ENCODE measurements at regions not wholly inside any gene's neighbourhood (a gene's known extent, or its start where the extent isn't known, plus 50 kb on each side); places are given as distances from the start of the nearest gene placed in this dataset.

GRCh38 chr2:78602862-78603261 is 422.6 kb upstream of the REG3G start:
- H3K27ac ChIP-seq (replicated peaks): no peak overlapping the region
- H3K4me3 ChIP-seq (replicated peaks; ENCODE audit: insufficient read depth, low read length): no peak overlapping the region
- H3K27me3 ChIP-seq (ENCODE audit: insufficient read depth, poor library complexity, severe bottlenecking): no peaks in the 10 kb centered on the region
- DNase-seq (ENCODE audit: low read depth in 1 of 2, low spot score in 1 of 2): no peak
- TF ChIP-seq CTCF (IDR thresholded peaks at IDR 0.05; ENCODE audit: insufficient read depth, low read length) (no peak), POLR2AphosphoS5 (IDR thresholded peaks at IDR 0.05; ENCODE audit: low read depth) (no peak), SPI1 (IDR thresholded peaks at IDR 0.05; ENCODE audit: borderline replicate concordance, low read depth) (no peak), REST (IDR thresholded peaks at IDR 0.05; ENCODE audit: insufficient replicate concordance, low read depth) (no peak), GABPA (IDR thresholded peaks at IDR 0.05; ENCODE audit: low read depth) (no peak)

GRCh38 chr2:78606895-78607294 is 418.6 kb upstream of the REG3G start:
- H3K27ac ChIP-seq (replicated peaks): no peak overlapping the region
- DNase-seq (ENCODE audit: low read depth in 1 of 2, low spot score in 1 of 2): no peak

GRCh38 chr2:78614726-78615125 is 410.8 kb upstream of the REG3G start:
- H3K27ac ChIP-seq (replicated peaks): no peak overlapping the region
- no peak for DNase-seq (ENCODE audit: low read depth in 1 of 2, low spot score in 1 of 2)
- no peak overlapping the region for H3K4me3 ChIP-seq (replicated peaks; ENCODE audit: insufficient read depth, low read length)
- TF ChIP-seq REST (IDR thresholded peaks at IDR 0.05; ENCODE audit: insufficient replicate concordance, low read depth) (no peak), SPI1 (IDR thresholded peaks at IDR 0.05; ENCODE audit: borderline replicate concordance, low read depth) (no peak), CTCF (IDR thresholded peaks at IDR 0.05; ENCODE audit: insufficient read depth, low read length) (no peak), POLR2AphosphoS5 (IDR thresholded peaks at IDR 0.05; ENCODE audit: low read depth) (no peak), GABPA (IDR thresholded peaks at IDR 0.05; ENCODE audit: low read depth) (no peak)
- no peaks in the 10 kb centered on the region for H3K27me3 ChIP-seq (ENCODE audit: insufficient read depth, poor library complexity, severe bottlenecking)

More at GRCh38 chr2:78606895-78607294, 418.6 kb upstream of the REG3G start:
- TF ChIP-seq POLR2AphosphoS5 (IDR thresholded peaks at IDR 0.05; ENCODE audit: low read depth) (no peak), CTCF (IDR thresholded peaks at IDR 0.05; ENCODE audit: insufficient read depth, low read length) (no peak)
- no peak overlapping the region for H3K4me3 ChIP-seq (replicated peaks; ENCODE audit: insufficient read depth, low read length)
- no peaks in the 10 kb centered on the region for H3K27me3 ChIP-seq (ENCODE audit: insufficient read depth, poor library complexity, severe bottlenecking)

- TF ChIP-seq GABPA (IDR thresholded peaks at IDR 0.05; ENCODE audit: low read depth) (no peak), POLR2AphosphoS5 (IDR thresholded peaks at IDR 0.05; ENCODE audit: low read depth) (no peak), REST (IDR thresholded peaks at IDR 0.05; ENCODE audit: insufficient replicate concordance, low read depth) (no peak), SPI1 (IDR thresholded peaks at IDR 0.05; ENCODE audit: borderline replicate concordance, low read depth) (no peak), CTCF (IDR thresholded peaks at IDR 0.05; ENCODE audit: insufficient read depth, low read length) (no peak)
- DNase-seq (ENCODE audit: low read depth in 1 of 2, low spot score in 1 of 2): no peak
- H3K27ac ChIP-seq (replicated peaks): no peak overlapping the region
- H3K4me3 ChIP-seq (replicated peaks; ENCODE audit: insufficient read depth, low read length): no peak overlapping the region
- H3K27me3 ChIP-seq (ENCODE audit: insufficient read depth, poor library complexity, severe bottlenecking): no peaks in the 10 kb centered on the region
Observed at GRCh38 chr2:78615956-78616355, 409.5 kb upstream of the REG3G start.
